Femur (tissue), 1 donor: ENCODE measurements at regions not wholly inside any gene's neighbourhood (a gene's known extent, or its start where the extent isn't known, plus 50 kb on each side); places are given as distances from the start of the nearest gene placed in this dataset.
"Not testable (repeated sequence)": the region's sequence is repeated elsewhere in the genome, so short reads cannot be mapped to it uniquely, and the experiment has no call there.

Experiments used
- DNase-seq: peaks from one replicate; pipeline ENCODE4 v3.0.0-alpha.2; 2017

- DNase-seq: no peak
Observed at GRCh38 chr3:152891678-152892077, 56.7 kb downstream of the P2RY1 start.

- no peak for DNase-seq
Observed at GRCh38 chr3:152892446-152892845, 57.5 kb downstream of the P2RY1 start.

GRCh38 chr3:152893647-152894046 lies 58.7 kb downstream of the P2RY1 start:
- DNase-seq: no peak

GRCh38 chr3:152899306-152899705 lies 64.4 kb downstream of the P2RY1 start:
- DNase-seq: peak; percentile 34

- DNase-seq: no peak
Observed at GRCh38 chr3:152902141-152902669, 67.3 kb downstream of the P2RY1 start.

- no peak for DNase-seq
Observed at GRCh38 chr3:152905631-152906030, 70.7 kb downstream of the P2RY1 start.

GRCh38 chr3:152909180-152909883 lies 74.4 kb downstream of the P2RY1 start:
- DNase-seq: no peak

GRCh38 chr3:152910211-152910610 lies 75.3 kb downstream of the P2RY1 start:
- DNase-seq: no peak

- DNase-seq: no peak
Observed at GRCh38 chr3:152910966-152911365, 76.0 kb downstream of the P2RY1 start.

- DNase-seq: not testable (repeated sequence)
Observed at GRCh38 chr3:152914743-152915142, 79.8 kb downstream of the P2RY1 start.

GRCh38 chr3:152915695-152916094 lies 80.8 kb downstream of the P2RY1 start:
- no peak for DNase-seq

GRCh38 chr3:152916753-152917279 lies 81.9 kb downstream of the P2RY1 start:
- DNase-seq: no peak

GRCh38 chr3:152921351-152921750 lies 86.4 kb downstream of the P2RY1 start:
- no peak for DNase-seq

GRCh38 chr3:152922554-152922953 lies 87.6 kb downstream of the P2RY1 start:
- no peak for DNase-seq

GRCh38 chr3:152927131-152927530 lies 92.2 kb downstream of the P2RY1 start:
- no peak for DNase-seq

GRCh38 chr3:152930516-152930915 lies 95.6 kb downstream of the P2RY1 start:
- no peak for DNase-seq

- no peak for DNase-seq
Observed at GRCh38 chr3:152937234-152937633, 102.3 kb downstream of the P2RY1 start.

GRCh38 chr3:152938974-152939636 lies 104.2 kb downstream of the P2RY1 start:
- DNase-seq: no peak

- no peak for DNase-seq
Observed at GRCh38 chr3:152941859-152942258, 106.9 kb downstream of the P2RY1 start.

GRCh38 chr3:152942366-152942765 lies 107.4 kb downstream of the P2RY1 start:
- no peak for DNase-seq

- no peak for DNase-seq
Observed at GRCh38 chr3:152943645-152944044, 108.7 kb downstream of the P2RY1 start.

- no peak for DNase-seq
Observed at GRCh38 chr3:152944671-152945070, 109.7 kb downstream of the P2RY1 start.

GRCh38 chr3:152945556-152945955 lies 110.6 kb downstream of the P2RY1 start:
- DNase-seq: no peak

- DNase-seq: no peak
Observed at GRCh38 chr3:152957491-152957890, 122.6 kb downstream of the P2RY1 start.
